CD8-positive, alpha-beta memory T cell (primary cell): ENCODE measurements at regions not wholly inside any gene's neighbourhood (a gene's known extent, or its start where the extent isn't known, plus 50 kb on each side); places are given as distances from the start of the nearest gene placed in this dataset.
A peak's percentile ranks its signal among the peaks of the same experiment; 100 is the strongest.

ENCODE experiments used
- CTCF ChIA-PET: fragments of 350-600 bp; sonication (Branson Sonifier 250); formaldehyde crosslinking; loops from one replicate; lab custom pipeline; 2021; ENCODE audit warnings: antibody characterized with exemption; lab: Charles Lee
- POLR2A ChIA-PET: fragments of 350-600 bp; sonication (Branson Sonifier 250); formaldehyde crosslinking; loops from one replicate; lab custom pipeline; 2021; ENCODE audit warnings: antibody characterized with exemption; lab: Charles Lee
- DNase-seq, 5 donors: peaks; one replicate each; pipeline versions ENCODE4 v3.0.0 to v3.0.0-alpha.2; 2020 to 2022; ENCODE audit warnings: mixed read lengths in 1 of 5
- H3K27ac ChIP-seq: one replicate; pipeline ENCODE4 v1.7.0; 2013; ENCODE audit warnings: low read depth, mild to moderate bottlenecking, low read length, moderate library complexity
- H3K27me3 ChIP-seq: 2 replicates; pipeline ENCODE4 v1.7.0; 2013; ENCODE audit warnings: low read length, mild to moderate bottlenecking; ENCODE audit not compliant: insufficient read depth, poor library complexity, severe bottlenecking
- H3K36me3 ChIP-seq: 2 replicates; pipeline ENCODE4 v1.7.0; 2013; ENCODE audit warnings: mild to moderate bottlenecking, low read length, moderate library complexity; ENCODE audit not compliant: insufficient read depth
- H3K4me1 ChIP-seq: 2 replicates; pipeline ENCODE4 v1.7.0; 2013; ENCODE audit warnings: mild to moderate bottlenecking, low read length, moderate library complexity; ENCODE audit not compliant: insufficient read depth
- H3K4me3 ChIP-seq: 2 replicates; pipeline ENCODE4 v1.7.0; 2013; ENCODE audit warnings: mild to moderate bottlenecking, low read length
- H3K9me3 ChIP-seq: 2 replicates; pipeline ENCODE4 v1.7.0; 2013; ENCODE audit warnings: mild to moderate bottlenecking, low read length
- H3K27ac Mint-ChIP-seq, 8 donors: one replicate each; pipeline ENCODE4 v1.8.0; 2020 to 2021; ENCODE audit warnings: mixed read lengths in 8 of 8, mild to moderate bottlenecking in 6 of 8, inconsistent platforms in 3 of 8, moderate library complexity in 3 of 8
- H3K27me3 Mint-ChIP-seq, 2 donors: one replicate each; pipeline ENCODE4 v1.8.0; 2020 to 2021; ENCODE audit warnings: mixed read lengths in 2 of 2, mild to moderate bottlenecking in 1 of 2, moderate library complexity in 1 of 2
- H3K36me3 Mint-ChIP-seq, 3 donors: one replicate each; pipeline ENCODE4 v1.8.0; 2020 to 2021; ENCODE audit warnings: mixed read lengths in 3 of 3, inconsistent platforms in 1 of 3, mild to moderate bottlenecking in 1 of 3
- H3K4me1 Mint-ChIP-seq, 3 donors: one replicate each; pipeline ENCODE4 v1.8.0; 2020 to 2021; ENCODE audit warnings: mixed read lengths in 3 of 3, inconsistent platforms in 1 of 3, mild to moderate bottlenecking in 1 of 3
- H3K4me3 Mint-ChIP-seq, 7 donors: one replicate each; pipeline ENCODE4 v1.8.0; 2020 to 2021; ENCODE audit warnings: mixed read lengths in 7 of 7, mild to moderate bottlenecking in 6 of 7, moderate library complexity in 4 of 7, inconsistent platforms in 2 of 7
- H3K9me3 Mint-ChIP-seq, 5 donors: one replicate each; pipeline ENCODE4 v1.8.0; 2020 to 2022; ENCODE audit warnings: mixed read lengths in 5 of 5, mild to moderate bottlenecking in 3 of 5, moderate library complexity in 2 of 5, inconsistent platforms in 1 of 5

GRCh38 chr15:95608371-95608770 lies 722.1 kb upstream of the NR2F2 start:
- no peak for DNase-seq
- Histone ChIP-seq H3K27ac (no peak overlapping the region), H3K4me1 (no peaks in the 10 kb centered on the region), H3K4me3 (no peak overlapping the region), H3K36me3 (no peaks in the 10 kb centered on the region), H3K27me3 (no peaks in the 10 kb centered on the region), H3K9me3 (no peaks in the 10 kb centered on the region)
- no peaks in the 10 kb centered on the region for H3K4me1 Mint-ChIP-seq
- H3K36me3 Mint-ChIP-seq = no peaks in the 10 kb centered on the region
- no peaks in the 10 kb centered on the region for H3K27me3 Mint-ChIP-seq
- POLR2A ChIA-PET = no interaction called here
- CTCF ChIA-PET = no interaction called here
- no peak overlapping the region for H3K27ac Mint-ChIP-seq
- no peak overlapping the region for H3K4me3 Mint-ChIP-seq
- H3K9me3 Mint-ChIP-seq = no peaks in the 10 kb centered on the region

DNA sequence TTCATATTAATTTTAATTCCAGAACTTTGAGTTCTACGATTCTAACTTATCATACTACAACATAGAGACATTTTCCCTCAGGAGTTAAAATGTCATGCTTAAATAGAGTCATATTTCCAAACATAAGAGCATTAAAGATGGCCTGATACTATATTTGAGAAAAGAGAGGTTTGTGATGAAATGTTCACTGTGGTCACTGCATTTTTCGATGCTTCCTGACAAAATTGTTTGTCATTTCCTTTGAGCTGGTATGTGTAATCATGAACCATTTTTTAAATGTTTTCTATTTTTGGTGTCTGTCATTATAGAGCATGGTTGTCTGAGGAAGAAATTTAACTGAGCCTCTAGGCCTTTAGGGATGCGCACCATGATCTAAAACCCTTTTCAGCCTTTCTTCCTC lies 721.4 kb upstream of the NR2F2 start:
- no peaks in the 10 kb centered on the region for H3K27me3 Mint-ChIP-seq
- Histone ChIP-seq H3K4me1 (no peaks in the 10 kb centered on the region), H3K9me3 (no peaks in the 10 kb centered on the region), H3K4me3 (no peak overlapping the region), H3K27me3 (no peaks in the 10 kb centered on the region), H3K27ac (no peak overlapping the region), H3K36me3 (no peaks in the 10 kb centered on the region)
- no peak for DNase-seq
- H3K4me3 Mint-ChIP-seq = no peak overlapping the region
- ChIA-PET POLR2A (no interaction called here), CTCF (no interaction called here)
- H3K9me3 Mint-ChIP-seq = no peaks in the 10 kb centered on the region
- no peak overlapping the region for H3K27ac Mint-ChIP-seq
- H3K36me3 Mint-ChIP-seq = no peaks in the 10 kb centered on the region
- H3K4me1 Mint-ChIP-seq = no peaks in the 10 kb centered on the region

GRCh38 chr15:95610945-95611344 lies 719.6 kb upstream of the NR2F2 start:
- Histone ChIP-seq H3K9me3 (no peaks in the 10 kb centered on the region), H3K36me3 (no peaks in the 10 kb centered on the region), H3K4me1 (no peaks in the 10 kb centered on the region), H3K4me3 (no peak overlapping the region), H3K27ac (no peak overlapping the region), H3K27me3 (no peaks in the 10 kb centered on the region)
- POLR2A ChIA-PET = no interaction called here
- Mint-ChIP-seq H3K36me3 (no peaks in the 10 kb centered on the region), H3K27ac (no peak overlapping the region), H3K4me3 (no peak overlapping the region), H3K9me3 (no peaks in the 10 kb centered on the region), H3K27me3 (no peaks in the 10 kb centered on the region), H3K4me1 (no peaks in the 10 kb centered on the region)
- DNase-seq = no peak
- CTCF ChIA-PET = no interaction called here

DNA sequence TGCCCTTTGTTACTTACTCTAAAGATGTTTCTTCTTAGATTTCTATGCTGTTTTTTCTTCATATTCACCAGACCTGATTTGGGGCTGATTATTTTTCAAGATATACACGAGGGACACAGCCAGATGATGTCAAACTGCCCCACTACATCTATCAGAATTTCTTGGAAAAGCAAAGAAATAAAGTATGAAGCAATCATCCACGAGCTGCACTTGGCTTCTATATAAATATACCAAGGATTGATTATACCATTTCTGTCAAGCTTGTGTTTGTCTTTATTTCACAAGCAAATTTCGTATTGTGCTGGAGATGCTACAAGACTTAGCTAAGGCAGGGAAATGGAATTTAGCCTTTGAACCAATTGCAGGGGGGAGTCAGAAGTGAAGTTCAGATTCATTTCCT lies 715.1 kb upstream of the NR2F2 start:
- no peaks in the 10 kb centered on the region for H3K9me3 Mint-ChIP-seq
- H3K4me3 Mint-ChIP-seq = no peak overlapping the region
- peaks cover 0 to 4% (median 1%) of the 10 kb centered on the region in 3 donors for H3K36me3 Mint-ChIP-seq
- DNase-seq = no peak
- no peak overlapping the region for H3K27ac Mint-ChIP-seq
- H3K4me1 Mint-ChIP-seq = peaks cover 0 to 4% (median 3%) of the 10 kb centered on the region in 3 donors
- Histone ChIP-seq H3K9me3 (no peaks in the 10 kb centered on the region), H3K4me1 (no peaks in the 10 kb centered on the region), H3K4me3 (no peak overlapping the region), H3K27ac (no peak overlapping the region), H3K27me3 (no peaks in the 10 kb centered on the region), H3K36me3 (no peaks in the 10 kb centered on the region)
- ChIA-PET POLR2A (no interaction called here), CTCF (no interaction called here)
- H3K27me3 Mint-ChIP-seq = no peaks in the 10 kb centered on the region

DNA sequence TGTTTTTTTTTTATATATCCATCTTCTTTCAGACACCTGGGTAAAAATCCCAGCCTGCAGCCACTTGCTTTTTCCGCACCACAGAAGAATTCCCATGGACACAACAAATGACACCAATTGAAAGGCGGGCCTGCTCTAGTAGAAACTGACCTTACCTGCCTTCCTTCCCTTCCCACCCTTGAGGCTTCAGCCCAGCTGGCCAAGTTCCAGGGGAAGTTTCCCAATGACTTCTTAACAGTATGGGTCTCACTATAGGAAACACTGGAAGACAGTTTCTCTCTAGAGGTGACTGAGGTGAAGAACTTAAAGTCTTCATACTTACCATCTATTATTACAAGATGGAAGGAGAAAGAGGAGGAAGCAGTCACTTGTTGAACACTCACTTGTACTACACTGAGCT lies 714.2 kb upstream of the NR2F2 start:
- Histone ChIP-seq H3K4me3 (no peak overlapping the region), H3K27me3 (no peaks in the 10 kb centered on the region), H3K27ac (no peak overlapping the region), H3K4me1 (peaks cover 6% of the 10 kb centered on the region), H3K9me3 (no peaks in the 10 kb centered on the region), H3K36me3 (no peaks in the 10 kb centered on the region)
- ChIA-PET POLR2A (no interaction called here), CTCF (no interaction called here)
- Mint-ChIP-seq H3K27ac (no peak overlapping the region), H3K27me3 (no peaks in the 10 kb centered on the region), H3K36me3 (peaks cover 0 to 4% (median 1%) of the 10 kb centered on the region in 3 donors), H3K4me3 (no peak overlapping the region), H3K4me1 (peaks cover 6 to 12% (median 10%) of the 10 kb centered on the region in 3 donors), H3K9me3 (no peaks in the 10 kb centered on the region)
- DNase-seq = no peak

GRCh38 chr15:95620934-95621579 lies 709.4 kb upstream of the NR2F2 start:
- ChIA-PET POLR2A (no interaction called here), CTCF (interaction anchor here (0.7 kb wide), 1 partner anchor 375 kb away, joined by 4 read pairs; no protein-coding TSS in a partner anchor)
- no peak overlapping the region for H3K27ac ChIP-seq
- H3K9me3 ChIP-seq = no peaks in the 10 kb centered on the region
- no peak for DNase-seq
- H3K4me3 ChIP-seq = peak overlapping the region; percentile 36
- H3K27me3 ChIP-seq = no peaks in the 10 kb centered on the region
- peak overlapping the region in 3 of 8 donors; percentile 6 to 52 (median 29) for H3K27ac Mint-ChIP-seq
- peaks cover 0 to 22% (median 1%) of the 10 kb centered on the region in 3 donors for H3K36me3 Mint-ChIP-seq
- no peaks in the 10 kb centered on the region for H3K36me3 ChIP-seq
- H3K4me1 Mint-ChIP-seq = peaks cover 7 to 13% (median 10%) of the 10 kb centered on the region in 3 donors
- H3K4me1 ChIP-seq = peaks cover 7% of the 10 kb centered on the region
- H3K4me3 Mint-ChIP-seq = peak overlapping the region in 5 of 7 donors; percentile 17 to 85 (median 30)
- H3K27me3 Mint-ChIP-seq = peaks cover 0 to 2% of the 10 kb centered on the region in 2 donors
- H3K9me3 Mint-ChIP-seq = peaks cover 0 to 17% (median 12%) of the 10 kb centered on the region in 5 donors

DNA sequence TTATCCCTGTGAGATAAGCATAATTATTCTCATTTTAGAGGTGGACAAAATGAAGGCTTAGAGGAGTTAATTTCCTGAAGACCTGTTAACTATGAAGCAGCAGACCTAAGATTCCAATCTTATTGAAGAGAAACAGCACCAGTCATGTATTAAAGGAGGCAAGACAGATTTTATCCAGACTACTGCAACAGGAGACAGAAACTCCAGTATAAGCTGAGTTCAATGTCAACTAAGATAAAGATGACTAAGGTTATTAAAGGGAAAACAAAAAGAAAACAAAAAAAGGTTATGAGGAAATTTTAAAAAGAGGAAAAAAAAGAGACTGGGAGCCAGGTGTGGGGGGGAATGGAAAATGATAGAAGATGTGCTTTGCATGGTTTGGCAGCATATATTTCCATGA lies 707.7 kb upstream of the NR2F2 start:
- Mint-ChIP-seq H3K27me3 (peaks cover 0 to 4% of the 10 kb centered on the region in 2 donors), H3K4me1 (peaks cover 7 to 13% (median 10%) of the 10 kb centered on the region in 3 donors), H3K4me3 (no peak overlapping the region), H3K27ac (peak overlapping the region in 1 of 8 donors; percentile 39), H3K9me3 (peaks cover 0 to 17% (median 12%) of the 10 kb centered on the region in 5 donors), H3K36me3 (peaks cover 0 to 22% (median 1%) of the 10 kb centered on the region in 3 donors)
- Histone ChIP-seq H3K36me3 (no peaks in the 10 kb centered on the region), H3K4me1 (peaks cover 7% of the 10 kb centered on the region), H3K27me3 (no peaks in the 10 kb centered on the region), H3K4me3 (no peak overlapping the region), H3K27ac (no peak overlapping the region), H3K9me3 (no peaks in the 10 kb centered on the region)
- ChIA-PET POLR2A (no interaction called here), CTCF (no interaction called here)
- no peak for DNase-seq

DNA sequence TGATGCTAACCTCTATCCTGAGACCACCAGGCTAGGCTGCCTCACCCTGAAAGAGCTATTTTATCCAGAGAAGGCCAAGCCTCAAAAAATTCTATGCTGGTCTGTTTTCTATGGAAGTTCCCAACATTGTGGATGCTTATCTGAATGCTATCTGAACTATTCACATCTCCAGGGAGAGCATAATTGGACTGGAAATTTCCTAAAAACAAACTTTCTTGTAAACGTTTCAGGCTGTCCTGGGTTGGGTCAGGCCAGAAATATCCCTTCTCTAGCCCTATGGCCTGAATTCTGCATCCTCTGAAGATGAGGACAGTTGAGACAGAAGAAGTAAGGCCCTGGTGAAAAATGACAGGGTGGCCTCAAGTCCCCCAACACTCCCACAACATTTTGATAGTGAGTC lies 706.4 kb upstream of the NR2F2 start:
- Histone ChIP-seq H3K27ac (no peak overlapping the region), H3K4me1 (peaks cover 7% of the 10 kb centered on the region), H3K4me3 (no peak overlapping the region), H3K27me3 (no peaks in the 10 kb centered on the region), H3K36me3 (no peaks in the 10 kb centered on the region), H3K9me3 (no peaks in the 10 kb centered on the region)
- H3K36me3 Mint-ChIP-seq = peaks cover 0 to 19% (median 1%) of the 10 kb centered on the region in 3 donors
- peaks cover 0 to 4% of the 10 kb centered on the region in 2 donors for H3K27me3 Mint-ChIP-seq
- H3K4me3 Mint-ChIP-seq = no peak overlapping the region
- peaks cover 0 to 17% (median 12%) of the 10 kb centered on the region in 5 donors for H3K9me3 Mint-ChIP-seq
- ChIA-PET POLR2A (no interaction called here), CTCF (no interaction called here)
- no peak for DNase-seq
- H3K27ac Mint-ChIP-seq = no peak overlapping the region
- peaks cover 7 to 13% (median 10%) of the 10 kb centered on the region in 3 donors for H3K4me1 Mint-ChIP-seq
